Prostate gland (tissue), 2 donors: ENCODE measurements at regions not wholly inside any gene's neighbourhood (a gene's known extent, or its start where the extent isn't known, plus 50 kb on each side); places are given as distances from the start of the nearest gene placed in this dataset.

Experiments
- CTCF ChIP-seq, 4 experiments: fragments of 200-600 bp in 2 of 4; fragments of 450-650 bp in 2 of 4; sonication (generic) in 2 of 4; IDR thresholded peaks; 1 replicate in 3 of 4; 2 replicates in 1 of 4; pipeline ENCODE4 v1.5.1; 2016 to 2019; ENCODE audit warnings: antibody characterized with exemption in 4 of 4, mild to moderate bottlenecking in 2 of 4, moderate library complexity in 2 of 4
- POLR2A ChIP-seq: fragments of 450-650 bp; IDR thresholded peaks from one replicate; pipeline ENCODE4 v1.6.1; 2016; ENCODE audit warnings: antibody characterized with exemption, mild to moderate bottlenecking
- POLR2AphosphoS5 ChIP-seq: sonication (generic); formaldehyde crosslinking; IDR thresholded peaks from one replicate; pipeline ENCODE4 v1.6.1; 2017; ENCODE audit warnings: antibody characterized with exemption

GRCh38 chr10:34010891-34011290 is 676.4 kb upstream of the NRP1 start:
- TF ChIP-seq CTCF (IDR thresholded peaks at IDR 0.05), result no peak
- no peak for TF ChIP-seq POLR2A
- no peak for TF ChIP-seq POLR2AphosphoS5
